Mesothelial cell of epicardium (in vitro differentiated cells): ENCODE measurements at regions not wholly inside any gene's neighbourhood (a gene's known extent, or its start where the extent isn't known, plus 50 kb on each side); places are given as distances from the start of the nearest gene placed in this dataset.

Experiments used
- DNase-seq, 2 experiments: peaks; one replicate each; pipeline ENCODE4 v3.0.0; 2021; ENCODE audit warnings: low spot score in 2 of 2; ENCODE audit not compliant: unreplicated experiment in 2 of 2
- H3K27ac Mint-ChIP-seq: 2 replicates; pipeline ENCODE4 v1.8.0; 2021; ENCODE audit warnings: mixed read lengths
- H3K27me3 Mint-ChIP-seq: 2 replicates; pipeline ENCODE4 v1.8.0; 2021; ENCODE audit warnings: low read depth, mixed read lengths
- H3K36me3 Mint-ChIP-seq: 2 replicates; pipeline ENCODE4 v1.8.0; 2021; ENCODE audit warnings: mixed read lengths
- H3K4me1 Mint-ChIP-seq: 2 replicates; pipeline ENCODE4 v1.8.0; 2021; ENCODE audit warnings: mixed read lengths
- H3K4me3 Mint-ChIP-seq: 2 replicates; pipeline ENCODE4 v1.8.0; 2021; ENCODE audit warnings: mild to moderate bottlenecking, moderate library complexity, mixed read lengths
- H3K9me3 Mint-ChIP-seq: 2 replicates; pipeline ENCODE4 v1.8.0; 2021; ENCODE audit warnings: mixed read lengths
- TF ChIP-seq, protein P1 (sequence below): fragments of 200-600 bp; sonication (generic); IDR thresholded peaks from one replicate; pipeline ENCODE4 v1.5.0; 2021; ENCODE audit warnings: antibody characterized with exemption; ENCODE audit not compliant: unreplicated experiment

DNA sequence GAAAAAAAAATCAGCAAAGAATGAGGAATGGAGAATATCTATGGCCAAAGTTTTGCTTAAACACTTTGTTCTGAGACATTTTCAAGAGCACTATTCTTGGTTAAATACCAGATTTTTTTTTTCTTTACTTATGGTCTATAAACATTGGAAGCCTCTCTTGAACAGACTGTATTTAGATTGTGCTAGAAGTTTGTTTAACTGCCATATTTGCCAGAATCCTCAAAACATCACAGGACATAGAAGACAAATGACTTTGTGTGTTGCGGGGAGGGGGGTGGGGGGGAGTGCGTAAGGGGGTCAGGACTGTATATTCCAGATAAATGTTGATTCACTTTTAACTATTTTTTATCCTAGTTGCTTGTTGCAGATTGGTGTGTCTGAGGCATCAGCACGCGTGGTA is 262.0 kb downstream of the MEIS1 start:
- H3K27me3 Mint-ChIP-seq: no peaks in the 10 kb centered on the region

DNA sequence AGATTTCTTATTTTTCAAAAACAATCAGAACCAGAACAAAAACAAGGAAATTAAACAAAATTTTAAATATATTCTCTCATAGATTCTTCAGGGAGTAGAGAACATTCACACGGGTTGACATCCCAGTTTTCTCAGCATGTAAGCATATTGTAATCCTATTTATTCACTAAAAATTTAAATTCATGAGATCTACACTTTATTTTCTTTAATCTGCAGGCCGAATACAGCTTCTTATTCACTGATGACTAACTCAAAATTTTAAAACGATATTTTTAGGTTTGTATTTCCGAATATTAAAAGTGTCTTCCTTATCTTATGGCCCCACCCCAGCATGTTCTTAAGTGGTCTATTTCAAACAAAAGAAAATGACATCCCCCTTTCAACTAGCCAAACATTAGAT is 262.4 kb downstream of the MEIS1 start:
- H3K4me1 Mint-ChIP-seq: peaks cover 97% of the 10 kb centered on the region
- no peaks in the 10 kb centered on the region for H3K9me3 Mint-ChIP-seq

More for the DNA sequence above, 262.0 kb downstream of the MEIS1 start:
- H3K4me1 Mint-ChIP-seq: peaks cover 93% of the 10 kb centered on the region
- peak overlapping the region; percentile 88 for H3K27ac Mint-ChIP-seq
- H3K4me3 Mint-ChIP-seq: no peak overlapping the region
- no peaks in the 10 kb centered on the region for H3K9me3 Mint-ChIP-seq
- no peaks in the 10 kb centered on the region for H3K36me3 Mint-ChIP-seq
- no peak for DNase-seq
- TF ChIP-seq, protein P1, sequence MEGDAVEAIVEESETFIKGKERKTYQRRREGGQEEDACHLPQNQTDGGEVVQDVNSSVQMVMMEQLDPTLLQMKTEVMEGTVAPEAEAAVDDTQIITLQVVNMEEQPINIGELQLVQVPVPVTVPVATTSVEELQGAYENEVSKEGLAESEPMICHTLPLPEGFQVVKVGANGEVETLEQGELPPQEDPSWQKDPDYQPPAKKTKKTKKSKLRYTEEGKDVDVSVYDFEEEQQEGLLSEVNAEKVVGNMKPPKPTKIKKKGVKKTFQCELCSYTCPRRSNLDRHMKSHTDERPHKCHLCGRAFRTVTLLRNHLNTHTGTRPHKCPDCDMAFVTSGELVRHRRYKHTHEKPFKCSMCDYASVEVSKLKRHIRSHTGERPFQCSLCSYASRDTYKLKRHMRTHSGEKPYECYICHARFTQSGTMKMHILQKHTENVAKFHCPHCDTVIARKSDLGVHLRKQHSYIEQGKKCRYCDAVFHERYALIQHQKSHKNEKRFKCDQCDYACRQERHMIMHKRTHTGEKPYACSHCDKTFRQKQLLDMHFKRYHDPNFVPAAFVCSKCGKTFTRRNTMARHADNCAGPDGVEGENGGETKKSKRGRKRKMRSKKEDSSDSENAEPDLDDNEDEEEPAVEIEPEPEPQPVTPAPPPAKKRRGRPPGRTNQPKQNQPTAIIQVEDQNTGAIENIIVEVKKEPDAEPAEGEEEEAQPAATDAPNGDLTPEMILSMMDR: no peak

DNA sequence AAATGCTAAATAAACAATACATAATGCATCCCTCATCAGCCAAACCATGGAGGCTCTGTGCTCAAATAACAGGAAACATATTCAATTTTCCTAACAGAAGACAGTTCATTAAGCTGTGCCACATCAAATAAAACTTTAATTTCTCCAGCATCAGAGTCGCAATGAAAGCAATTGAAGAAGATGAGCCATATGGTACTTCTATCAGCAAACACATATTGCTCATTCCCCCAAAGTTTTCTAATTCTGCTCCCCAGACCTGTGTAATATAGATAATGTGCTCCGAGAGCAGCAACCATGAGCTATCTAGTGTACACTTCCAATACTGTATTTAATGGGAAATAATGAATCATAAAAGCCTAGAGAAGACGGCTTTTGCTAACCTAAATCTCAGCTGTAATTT is 263.2 kb downstream of the MEIS1 start:
- Mint-ChIP-seq H3K27ac (peak overlapping the region; percentile 88), H3K36me3 (no peaks in the 10 kb centered on the region), H3K4me1 (peaks cover 95% of the 10 kb centered on the region), H3K9me3 (no peaks in the 10 kb centered on the region), H3K4me3 (no peak overlapping the region), H3K27me3 (no peaks in the 10 kb centered on the region)
- TF ChIP-seq, protein P1: no peak
- DNase-seq: no peak

More for the DNA sequence above, 262.4 kb downstream of the MEIS1 start:
- Mint-ChIP-seq H3K4me3 (no peak overlapping the region), H3K36me3 (no peaks in the 10 kb centered on the region), H3K27me3 (no peaks in the 10 kb centered on the region), H3K27ac (peak overlapping the region; percentile 88)
- TF ChIP-seq, protein P1: no peak
- no peak for DNase-seq

DNA sequence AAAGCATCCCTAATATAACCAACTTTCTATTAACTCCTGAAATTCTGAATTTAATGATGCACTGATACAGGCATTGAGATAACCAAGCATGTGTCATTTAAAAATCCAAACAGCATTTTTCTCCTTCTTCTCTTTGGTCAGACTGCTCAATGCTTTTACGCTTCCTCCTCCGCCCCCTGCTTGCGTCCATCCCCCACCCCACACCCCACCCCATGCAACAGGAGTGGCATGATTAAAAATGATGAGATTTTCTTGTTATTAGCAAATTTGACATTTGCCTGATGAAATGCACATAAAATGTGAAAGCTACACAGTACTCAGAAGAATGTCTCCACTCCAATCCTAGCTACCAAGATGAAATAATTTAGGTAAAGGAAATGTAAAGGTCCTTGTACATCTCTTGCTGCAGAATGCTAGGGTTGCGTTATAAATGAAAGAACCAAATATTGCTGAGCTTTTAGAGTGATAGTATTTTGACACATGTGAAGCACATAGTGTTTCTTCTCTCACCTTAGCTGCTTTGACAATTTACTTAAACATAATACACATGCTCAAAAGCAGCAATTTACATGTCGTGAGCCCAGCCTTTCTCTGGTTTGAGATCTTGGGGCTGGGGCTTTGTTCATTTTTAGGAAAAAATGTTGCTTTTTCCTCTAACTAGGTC is 263.8 kb downstream of the MEIS1 start:
- H3K27ac Mint-ChIP-seq: peak overlapping the region; percentile 88
- no peaks in the 10 kb centered on the region for H3K36me3 Mint-ChIP-seq
- H3K4me3 Mint-ChIP-seq: peak overlapping the region; percentile 28
- peaks cover 91% of the 10 kb centered on the region for H3K4me1 Mint-ChIP-seq
- TF ChIP-seq, protein P1: no peak
- H3K9me3 Mint-ChIP-seq: no peaks in the 10 kb centered on the region
- H3K27me3 Mint-ChIP-seq: no peaks in the 10 kb centered on the region
- DNase-seq: no peak

DNA sequence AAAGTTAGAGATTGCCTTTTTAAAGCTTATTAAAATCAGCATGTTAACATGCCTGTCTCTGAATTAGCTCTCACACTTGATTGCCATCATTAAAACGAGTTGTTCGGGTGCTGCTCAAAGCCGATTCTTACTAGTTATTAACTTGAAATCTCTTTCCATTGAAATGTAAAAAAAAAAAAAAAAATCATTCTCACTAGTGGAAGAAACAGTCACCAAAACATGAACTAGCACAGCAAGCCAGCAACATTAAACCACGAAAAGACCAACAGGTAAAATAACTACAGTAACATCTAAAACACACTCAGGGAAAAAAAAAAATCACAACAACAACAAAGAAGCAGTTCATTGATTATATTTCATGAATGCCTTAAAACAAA is 264.5 kb downstream of the MEIS1 start:
- Mint-ChIP-seq H3K36me3 (no peaks in the 10 kb centered on the region), H3K4me1 (peaks cover 89% of the 10 kb centered on the region), H3K4me3 (peak overlapping the region; percentile 32), H3K27me3 (no peaks in the 10 kb centered on the region), H3K27ac (peak overlapping the region; percentile 88), H3K9me3 (no peaks in the 10 kb centered on the region)
- no peak for DNase-seq
- TF ChIP-seq, protein P1: no peak
